Suprapubic skin (tissue), 4 donors: ENCODE measurements at regions not wholly inside any gene's neighbourhood (a gene's known extent, or its start where the extent isn't known, plus 50 kb on each side); places are given as distances from the start of the nearest gene placed in this dataset.
"Not testable (repeated sequence)": the region's sequence is repeated elsewhere in the genome, so short reads cannot be mapped to it uniquely, and the experiment has no call there.

Experiments
- EP300 ChIP-seq: sonication (generic); formaldehyde crosslinking; IDR thresholded peaks from one replicate; pipeline ENCODE4 v1.6.1; 2017; ENCODE audit warnings: antibody characterized with exemption
- POLR2AphosphoS5 ChIP-seq, 3 donors: sonication (generic); formaldehyde crosslinking; IDR thresholded peaks; one replicate each; pipeline ENCODE4 v1.6.1; 2017; ENCODE audit warnings: antibody characterized with exemption in 3 of 3
- TF ChIP-seq, protein P1 (sequence below), 2 donors: fragments of 200-600 bp in 1 of 2; fragments of 450-650 bp in 1 of 2; sonication (generic) in 1 of 2; IDR thresholded peaks; one replicate each; pipeline ENCODE4 v1.5.1; 2016 to 2019; ENCODE audit warnings: antibody characterized with exemption in 2 of 2, mild to moderate bottlenecking in 1 of 2, moderate library complexity in 1 of 2

DNA sequence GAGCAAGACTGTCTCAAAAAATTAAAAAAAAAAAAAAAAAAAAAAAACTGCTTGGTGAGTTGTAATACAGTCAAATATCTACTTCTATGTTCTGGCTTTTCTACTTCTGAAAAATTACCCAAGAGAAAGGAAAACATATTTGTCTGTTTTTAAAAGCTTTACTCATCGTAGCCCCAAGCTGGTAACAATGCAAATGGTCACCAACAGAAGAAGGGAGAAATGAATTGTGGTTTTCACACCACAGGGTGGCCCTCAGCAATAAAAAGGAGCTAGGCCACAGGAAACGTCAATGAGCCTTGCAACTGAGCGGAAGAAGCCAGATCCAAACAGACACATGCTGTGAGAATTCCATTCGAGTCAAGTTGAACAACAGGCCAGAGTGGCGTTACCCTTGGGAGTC is 121.0 kb downstream of the CDRT15L2 start:
- TF ChIP-seq, protein P1, sequence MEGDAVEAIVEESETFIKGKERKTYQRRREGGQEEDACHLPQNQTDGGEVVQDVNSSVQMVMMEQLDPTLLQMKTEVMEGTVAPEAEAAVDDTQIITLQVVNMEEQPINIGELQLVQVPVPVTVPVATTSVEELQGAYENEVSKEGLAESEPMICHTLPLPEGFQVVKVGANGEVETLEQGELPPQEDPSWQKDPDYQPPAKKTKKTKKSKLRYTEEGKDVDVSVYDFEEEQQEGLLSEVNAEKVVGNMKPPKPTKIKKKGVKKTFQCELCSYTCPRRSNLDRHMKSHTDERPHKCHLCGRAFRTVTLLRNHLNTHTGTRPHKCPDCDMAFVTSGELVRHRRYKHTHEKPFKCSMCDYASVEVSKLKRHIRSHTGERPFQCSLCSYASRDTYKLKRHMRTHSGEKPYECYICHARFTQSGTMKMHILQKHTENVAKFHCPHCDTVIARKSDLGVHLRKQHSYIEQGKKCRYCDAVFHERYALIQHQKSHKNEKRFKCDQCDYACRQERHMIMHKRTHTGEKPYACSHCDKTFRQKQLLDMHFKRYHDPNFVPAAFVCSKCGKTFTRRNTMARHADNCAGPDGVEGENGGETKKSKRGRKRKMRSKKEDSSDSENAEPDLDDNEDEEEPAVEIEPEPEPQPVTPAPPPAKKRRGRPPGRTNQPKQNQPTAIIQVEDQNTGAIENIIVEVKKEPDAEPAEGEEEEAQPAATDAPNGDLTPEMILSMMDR (IDR thresholded peaks at IDR 0.05), result not testable (repeated sequence)
- not testable (repeated sequence) for TF ChIP-seq POLR2AphosphoS5 (IDR thresholded peaks at IDR 0.05); EP300
